SU-DHL-6 (cell line): ENCODE measurements at regions not wholly inside any gene's neighbourhood (a gene's known extent, or its start where the extent isn't known, plus 50 kb on each side); places are given as distances from the start of the nearest gene placed in this dataset.

Experiments
- H2AFZ ChIP-seq: fragments of 200-600 bp; sonication (generic); 2 replicates; pipeline ENCODE4 v1.6.1; 2014; ENCODE audit warnings: low read depth, mild to moderate bottlenecking, moderate library complexity, mixed read lengths, antibody characterized with exemption, low read length; ENCODE audit not compliant: severe bottlenecking
- H3F3A ChIP-seq: fragments of 200-600 bp; shearing (Covaris generic); 2 replicates; pipeline ENCODE4 v1.6.0; 2016; ENCODE audit warnings: antibody characterized with exemption, mild to moderate bottlenecking; ENCODE audit not compliant: insufficient read depth
- H3K27ac ChIP-seq: fragments of 200-600 bp; sonication (generic); 2 replicates; pipeline ENCODE4 v1.5.1; 2016; ENCODE audit warnings: low read depth, mild to moderate bottlenecking, low read length, moderate library complexity, mixed read lengths
- H3K27me3 ChIP-seq: fragments of 200-600 bp; sonication (generic), shearing (Covaris generic); 2 replicates; pipeline ENCODE4 v1.6.0; 2014; ENCODE audit warnings: mild to moderate bottlenecking, low read length
- H3K36me3 ChIP-seq: fragments of 200-600 bp; sonication (generic); 2 replicates; pipeline ENCODE4 v1.6.1; 2014; ENCODE audit warnings: mild to moderate bottlenecking, low read length, mixed read lengths
- H3K4me2 ChIP-seq: fragments of 300-600, 200-600 bp; shearing (Covaris generic), sonication (generic); 2 replicates; pipeline ENCODE4 v1.6.0; 2014; ENCODE audit warnings: low read length, low read depth, mild to moderate bottlenecking; ENCODE audit not compliant: poor library complexity, severe bottlenecking
- H3K4me3 ChIP-seq: fragments of 200-600 bp; sonication (generic); 2 replicates; pipeline ENCODE4 v1.5.1; 2014; ENCODE audit warnings: antibody characterized with exemption, low read length, mild to moderate bottlenecking, mixed read lengths; ENCODE audit not compliant: insufficient read depth, poor library complexity, severe bottlenecking
- H3K79me2 ChIP-seq: fragments of 200-600 bp; sonication (generic); 2 replicates; pipeline ENCODE4 v1.6.1; 2014; ENCODE audit warnings: mild to moderate bottlenecking, low read length, moderate library complexity; ENCODE audit not compliant: insufficient read depth
- H3K9ac ChIP-seq: fragments of 200-600 bp; sonication (generic); 2 replicates; pipeline ENCODE4 v1.7.0; 2014; ENCODE audit warnings: mild to moderate bottlenecking, low read length
- H3K9me2 ChIP-seq: fragments of 200-600 bp; sonication (generic); replicated peaks from 2 replicates; pipeline ENCODE4 v1.6.1; 2014; ENCODE audit warnings: low read length; ENCODE audit not compliant: insufficient read depth
- H3K9me3 ChIP-seq: fragments of 200-600 bp; sonication (generic); 2 replicates; pipeline ENCODE4 v1.6.1; 2014; ENCODE audit warnings: low read length, mixed read lengths; ENCODE audit not compliant: insufficient read depth
- H4K20me1 ChIP-seq: fragments of 200-600 bp; sonication (generic); 2 replicates; pipeline ENCODE4 v1.6.1; 2014; ENCODE audit warnings: low read depth, mild to moderate bottlenecking, antibody characterized with exemption, low read length, moderate library complexity, mixed read lengths
- CTCF ChIP-seq: fragments of 200-600 bp; sonication (generic); IDR thresholded peaks from one replicate; pipeline ENCODE4 v1.5.1; 2017; ENCODE audit warnings: antibody characterized with exemption, mild to moderate bottlenecking, low read length, moderate library complexity; ENCODE audit not compliant: insufficient read depth, poor library complexity, severe bottlenecking
- EZH2phosphoT487 ChIP-seq: fragments of 200-600 bp; sonication (generic), shearing (Covaris generic); conservative IDR thresholded peaks from 2 replicates; pipeline ENCODE4 v1.6.1; 2018; ENCODE audit warnings: mild to moderate bottlenecking, antibody characterized with exemption, low read length, moderate library complexity, mixed read lengths

- Histone ChIP-seq H3K36me3 (no peaks in the 10 kb centered on the region), H3K9me2 (no peaks in the 10 kb centered on the region), H3K27ac (no peak overlapping the region), H3K9me3 (no peaks in the 10 kb centered on the region), H3K79me2 (no peaks in the 10 kb centered on the region), H3K4me2 (no peak overlapping the region), H3K9ac (no peak overlapping the region), H3K4me3 (no peak overlapping the region), H2AFZ (no peak overlapping the region), H4K20me1 (no peaks in the 10 kb centered on the region), H3F3A (no peaks in the 10 kb centered on the region), H3K27me3 (no peaks in the 10 kb centered on the region)
- no peak for TF ChIP-seq CTCF
- TF ChIP-seq EZH2phosphoT487: no peak
These were observed 255.8 kb downstream of the CDH11 start for GRCh38 chr16:64866021-64866420.

- Histone ChIP-seq H3K36me3 (no peaks in the 10 kb centered on the region), H3K9me2 (no peaks in the 10 kb centered on the region), H3K79me2 (no peaks in the 10 kb centered on the region), H3K27ac (no peak overlapping the region), H3K4me3 (no peak overlapping the region), H4K20me1 (no peaks in the 10 kb centered on the region), H2AFZ (no peak overlapping the region), H3F3A (no peaks in the 10 kb centered on the region), H3K9me3 (no peaks in the 10 kb centered on the region), H3K27me3 (no peaks in the 10 kb centered on the region), H3K9ac (no peak overlapping the region), H3K4me2 (no peak overlapping the region)
- TF ChIP-seq CTCF (no peak), EZH2phosphoT487 (no peak)
These were observed 256.7 kb downstream of the CDH11 start for GRCh38 chr16:64865069-64865696.

GRCh38 chr16:64864232-64864809, 257.5 kb downstream of the CDH11 start:
- no peak overlapping the region for H3K27ac ChIP-seq

More at GRCh38 chr16:64864232-64864809, 257.5 kb downstream of the CDH11 start:
- Histone ChIP-seq H3K36me3 (no peaks in the 10 kb centered on the region), H3K79me2 (no peaks in the 10 kb centered on the region), H3K9me3 (no peaks in the 10 kb centered on the region), H3K9ac (no peak overlapping the region), H3K9me2 (no peaks in the 10 kb centered on the region), H4K20me1 (no peaks in the 10 kb centered on the region), H2AFZ (no peak overlapping the region), H3K27me3 (no peaks in the 10 kb centered on the region), H3F3A (no peaks in the 10 kb centered on the region), H3K4me2 (no peak overlapping the region), H3K4me3 (no peak overlapping the region)
- TF ChIP-seq EZH2phosphoT487 (no peak), CTCF (no peak)
